IPS-18c (cell line): ENCODE measurements at regions not wholly inside any gene's neighbourhood (a gene's known extent, or its start where the extent isn't known, plus 50 kb on each side); places are given as distances from the start of the nearest gene placed in this dataset.

ENCODE experiments used
- H3K4me3 ChIP-seq: 2 replicates; pipeline ENCODE4 v1.7.0; 2013; ENCODE audit warnings: low read depth, mild to moderate bottlenecking, low read length, moderate library complexity; ENCODE audit not compliant: insufficient read depth
- H3K9me3 ChIP-seq: one replicate; pipeline ENCODE4 v1.6.1; 2013; ENCODE audit warnings: mild to moderate bottlenecking, low read length, moderate library complexity; ENCODE audit not compliant: control insufficient read depth, insufficient read depth

DNA sequence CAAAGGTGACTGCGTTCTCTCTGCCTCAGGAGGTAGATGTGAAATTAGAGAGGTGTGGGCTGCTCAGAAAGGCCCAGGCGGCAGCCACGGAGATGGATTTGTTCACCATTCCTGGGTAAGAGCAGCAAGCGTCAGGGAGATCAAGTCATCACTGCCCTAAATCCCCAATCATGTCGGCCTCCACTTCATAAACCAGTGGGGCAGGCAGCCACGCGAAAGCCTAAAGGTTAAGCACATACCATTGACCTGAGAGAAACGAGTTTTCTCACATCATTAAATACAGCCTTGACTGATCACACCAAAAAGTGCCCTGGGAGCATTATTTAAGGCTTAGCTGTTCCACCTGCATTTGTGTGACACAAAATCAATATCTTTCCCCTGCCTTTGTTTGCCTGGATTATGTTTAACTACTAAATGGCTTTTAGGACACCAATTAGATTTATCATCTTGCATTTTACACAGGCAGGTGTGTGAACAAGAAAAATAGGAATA, 50.7 kb upstream of the FOXB1 start:
- no peaks in the 10 kb centered on the region for H3K9me3 ChIP-seq
- H3K4me3 ChIP-seq = no peak overlapping the region

- Histone ChIP-seq H3K9me3 (no peaks in the 10 kb centered on the region), H3K4me3 (no peak overlapping the region)
These were observed 51.2 kb upstream of the FOXB1 start for GRCh38 chr15:59952960-59953359.

- Histone ChIP-seq H3K4me3 (no peak overlapping the region), H3K9me3 (no peaks in the 10 kb centered on the region)
These were observed 53.3 kb upstream of the FOXB1 start for GRCh38 chr15:59950603-59951388.

DNA sequence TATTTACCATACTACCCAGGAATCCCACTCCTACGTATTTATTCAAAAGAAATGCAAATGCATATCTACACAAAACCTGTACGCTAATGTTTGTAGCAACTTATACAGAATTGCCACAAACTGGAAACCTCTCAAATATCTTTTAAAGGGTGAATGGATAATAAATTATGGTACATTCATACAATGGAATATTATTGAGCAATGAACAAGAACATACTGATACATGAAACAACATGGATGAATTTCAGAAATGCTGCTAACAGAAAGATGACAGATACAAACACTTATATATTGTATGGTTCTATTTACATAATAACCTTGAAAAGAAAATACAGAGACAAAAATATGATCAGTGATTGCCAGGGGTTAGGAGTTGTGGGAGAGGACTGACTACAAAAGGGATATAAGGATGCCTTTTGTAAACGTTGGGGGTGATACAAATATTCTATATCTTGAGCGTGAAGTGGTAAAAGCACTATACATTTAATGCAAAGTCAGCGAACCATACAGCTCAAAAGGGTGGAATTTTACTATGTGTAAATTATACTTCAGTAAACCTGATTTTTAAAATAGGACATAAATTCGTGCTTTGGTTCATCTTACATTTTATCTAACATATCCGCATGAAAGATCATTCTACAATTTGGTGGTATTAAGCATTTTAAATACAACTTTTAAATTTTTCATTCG, 55.0 kb upstream of the FOXB1 start:
- Histone ChIP-seq H3K4me3 (no peak overlapping the region), H3K9me3 (no peaks in the 10 kb centered on the region)

DNA sequence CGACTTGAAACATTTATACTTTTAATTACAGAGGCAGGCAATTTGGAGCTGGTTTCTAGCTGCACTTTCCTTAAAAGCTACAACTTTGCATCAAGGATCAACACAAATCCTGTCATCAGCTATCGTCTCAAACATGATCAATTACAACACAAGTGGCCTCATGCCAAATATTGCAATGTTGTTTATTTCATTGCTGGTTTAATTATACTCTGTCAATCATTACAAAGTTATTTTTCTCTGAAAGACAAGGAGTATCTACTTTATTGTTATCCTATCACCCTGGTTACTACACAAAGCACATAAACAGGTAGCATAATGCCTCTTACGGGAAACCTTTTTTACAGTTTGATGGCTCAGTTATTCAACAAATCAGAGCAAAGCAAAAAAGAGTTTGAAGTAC, 58.0 kb upstream of the FOXB1 start:
- no peaks in the 10 kb centered on the region for H3K9me3 ChIP-seq
- no peak overlapping the region for H3K4me3 ChIP-seq

DNA sequence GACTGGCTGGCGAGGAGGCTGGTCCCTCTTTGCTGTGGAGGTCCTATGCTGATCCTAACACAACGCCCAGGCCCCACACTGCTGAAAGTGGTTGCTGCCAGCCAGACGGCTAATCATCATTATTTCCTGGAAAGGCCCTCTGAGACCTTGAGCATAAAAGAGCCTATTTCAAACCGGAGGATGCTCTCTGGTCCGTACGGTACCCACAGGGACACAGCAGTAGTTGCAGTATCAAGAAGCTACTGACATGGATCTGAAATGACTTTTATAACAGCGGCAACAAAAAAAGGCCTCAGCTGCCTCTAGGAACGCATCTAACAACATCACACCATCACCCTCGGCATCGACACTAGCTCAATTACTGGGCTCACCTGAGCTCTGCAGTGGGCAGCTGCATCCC, 59.1 kb upstream of the FOXB1 start:
- H3K9me3 ChIP-seq = no peaks in the 10 kb centered on the region
- H3K4me3 ChIP-seq = no peak overlapping the region

DNA sequence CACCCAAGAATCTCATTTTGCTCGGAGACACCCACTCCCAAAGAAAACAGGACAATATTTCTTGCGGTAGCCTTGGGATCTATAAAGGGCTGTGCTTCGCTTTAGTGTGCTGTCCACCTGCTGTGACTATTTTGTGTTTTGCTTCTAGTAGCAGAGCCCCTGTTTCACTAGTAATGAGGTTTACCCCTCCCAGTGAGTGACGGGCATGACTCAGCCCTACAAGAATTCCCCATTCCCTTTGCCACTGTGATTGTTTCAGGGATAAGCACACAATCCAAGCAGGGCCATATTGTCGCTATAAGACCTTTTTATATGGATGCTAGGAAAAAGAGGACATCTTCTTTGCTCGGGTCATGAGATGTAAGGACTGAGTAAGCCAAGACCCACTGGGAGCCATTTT, 62.5 kb upstream of the FOXB1 start:
- H3K4me3 ChIP-seq = no peak overlapping the region
- no peaks in the 10 kb centered on the region for H3K9me3 ChIP-seq

DNA sequence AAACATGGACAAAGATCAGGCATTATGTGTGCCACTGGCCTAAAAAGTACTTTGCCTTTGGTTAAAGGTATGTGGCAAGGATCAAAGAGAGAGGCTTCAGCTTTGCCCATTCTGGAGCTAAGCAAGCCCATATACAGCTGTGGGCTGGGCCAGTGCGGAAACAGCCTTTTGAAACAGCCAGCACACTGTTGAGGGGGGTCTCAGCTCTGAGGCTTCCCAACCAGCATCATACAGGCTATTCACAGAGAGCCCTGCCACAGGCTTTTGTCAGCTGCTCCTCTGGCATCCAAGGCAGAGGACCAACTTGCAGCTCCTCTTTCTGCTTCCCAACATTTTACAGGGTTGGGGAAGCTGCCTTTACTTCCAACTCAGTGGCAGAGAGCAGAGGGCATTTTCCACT, 63.2 kb upstream of the FOXB1 start:
- Histone ChIP-seq H3K4me3 (no peak overlapping the region), H3K9me3 (no peaks in the 10 kb centered on the region)

- no peak overlapping the region for H3K4me3 ChIP-seq
- H3K9me3 ChIP-seq = no peaks in the 10 kb centered on the region
These were observed 63.7 kb upstream of the FOXB1 start for GRCh38 chr15:59940456-59940855.

GRCh38 chr15:59936741-59937140, 67.4 kb upstream of the FOXB1 start:
- H3K9me3 ChIP-seq = no peaks in the 10 kb centered on the region
- no peak overlapping the region for H3K4me3 ChIP-seq

- H3K4me3 ChIP-seq = no peak overlapping the region
- no peaks in the 10 kb centered on the region for H3K9me3 ChIP-seq
These were observed 70.5 kb upstream of the FOXB1 start for GRCh38 chr15:59933607-59934006.

DNA sequence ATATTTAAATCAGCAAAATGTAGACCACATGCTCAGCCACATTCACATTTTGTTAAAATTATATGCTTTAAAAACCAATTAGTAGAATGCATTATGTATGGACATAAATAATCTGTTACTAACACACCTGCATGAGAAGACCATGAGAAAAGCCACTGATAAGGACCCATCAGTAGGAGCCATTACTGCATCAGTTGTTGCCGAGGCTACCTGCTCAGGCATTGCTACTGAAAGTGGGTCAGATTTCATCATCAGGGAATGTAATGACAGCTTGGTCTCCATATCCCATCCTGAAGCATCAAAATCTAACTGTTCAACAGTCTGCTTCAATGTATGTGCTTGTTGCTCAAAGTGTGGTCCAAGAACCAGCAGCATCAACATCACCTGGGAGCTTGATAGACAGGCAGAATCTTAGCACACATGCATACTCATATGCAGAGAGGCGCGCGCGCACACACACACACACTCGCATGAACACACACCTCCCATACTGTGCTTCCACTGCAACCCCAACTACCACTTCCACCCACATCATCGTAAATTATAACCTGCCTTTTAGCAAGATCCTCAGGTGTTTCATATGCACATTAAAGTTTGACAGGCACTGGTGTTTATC, 72.4 kb upstream of the FOXB1 start:
- Histone ChIP-seq H3K4me3 (no peak overlapping the region), H3K9me3 (no peaks in the 10 kb centered on the region)

- H3K4me3 ChIP-seq = no peak overlapping the region
- H3K9me3 ChIP-seq = no peaks in the 10 kb centered on the region
These were observed 79.1 kb upstream of the FOXB1 start for GRCh38 chr15:59924812-59925522.

DNA sequence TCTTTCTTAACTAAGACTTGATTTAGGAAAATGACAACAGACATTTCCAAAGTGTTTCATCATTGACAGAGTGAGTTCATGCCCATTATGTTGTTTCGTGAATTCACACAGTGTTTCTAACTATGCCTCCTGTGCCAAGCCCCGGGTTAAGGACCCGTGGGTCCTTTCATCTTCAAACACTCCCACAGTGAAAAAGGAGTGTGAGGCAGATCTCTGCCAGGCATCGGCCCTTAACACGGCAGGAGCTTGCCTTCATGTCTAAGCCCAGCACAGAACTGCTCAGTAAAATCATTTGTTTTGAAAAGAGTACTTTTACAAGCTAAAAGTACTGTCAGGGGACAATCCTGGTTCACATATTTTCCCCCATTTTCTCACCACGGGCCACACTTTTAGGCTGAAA, 80.0 kb upstream of the FOXB1 start:
- H3K4me3 ChIP-seq = no peak overlapping the region

GRCh38 chr15:59923508-59923907, 80.6 kb upstream of the FOXB1 start:
- no peak overlapping the region for H3K4me3 ChIP-seq

More for the DNA sequence above, 80.0 kb upstream of the FOXB1 start:
- no peaks in the 10 kb centered on the region for H3K9me3 ChIP-seq

GRCh38 chr15:59918994-59919951, 84.8 kb upstream of the FOXB1 start:
- H3K9me3 ChIP-seq = no peaks in the 10 kb centered on the region
- H3K4me3 ChIP-seq = no peak overlapping the region

More at GRCh38 chr15:59923508-59923907, 80.6 kb upstream of the FOXB1 start:
- no peaks in the 10 kb centered on the region for H3K9me3 ChIP-seq
